NCI-H82 treated with DMSO at 0.1 percent for 48 hours (cell line): ENCODE measurements at regions not wholly inside any gene's neighbourhood (a gene's known extent, or its start where the extent isn't known, plus 50 kb on each side); places are given as distances from the start of the nearest gene placed in this dataset.

Experiments
- DNase-seq: peaks from one replicate; lab custom pipeline; 2025; ENCODE audit not compliant: unreplicated experiment; lab: John Stamatoyannopoulos, UW

GRCh38 chrX:46305431-46305830 is 239.8 kb downstream of the ZNF674 start:
- no peak for DNase-seq

GRCh38 chrX:46301903-46302302 is 243.3 kb downstream of the ZNF674 start:
- no peak for DNase-seq

GRCh38 chrX:46298821-46299220 is 246.4 kb downstream of the ZNF674 start:
- no peak for DNase-seq

DNA sequence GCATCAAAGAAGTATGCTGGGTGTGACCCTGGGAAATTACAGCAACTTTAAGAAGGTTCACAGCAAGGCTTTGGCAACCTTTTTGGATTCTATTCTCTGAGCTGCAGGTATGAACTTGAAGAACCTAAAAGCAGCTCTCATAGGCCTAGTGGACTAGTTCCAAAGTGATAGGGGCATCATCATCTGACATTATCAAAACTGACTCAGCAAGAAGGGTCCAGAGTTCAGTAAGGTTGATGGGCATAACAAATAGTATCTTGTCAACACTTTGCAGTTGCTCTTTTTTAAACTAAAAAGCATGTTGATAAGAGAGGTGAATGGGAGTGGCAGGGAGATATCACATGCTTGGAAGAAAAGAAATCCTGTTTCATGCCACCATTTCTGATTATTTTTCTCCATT is 249.3 kb downstream of the ZNF674 start:
- no peak for DNase-seq

- no peak for DNase-seq
Observed at GRCh38 chrX:46294234-46294633, 251.0 kb downstream of the ZNF674 start.

DNA sequence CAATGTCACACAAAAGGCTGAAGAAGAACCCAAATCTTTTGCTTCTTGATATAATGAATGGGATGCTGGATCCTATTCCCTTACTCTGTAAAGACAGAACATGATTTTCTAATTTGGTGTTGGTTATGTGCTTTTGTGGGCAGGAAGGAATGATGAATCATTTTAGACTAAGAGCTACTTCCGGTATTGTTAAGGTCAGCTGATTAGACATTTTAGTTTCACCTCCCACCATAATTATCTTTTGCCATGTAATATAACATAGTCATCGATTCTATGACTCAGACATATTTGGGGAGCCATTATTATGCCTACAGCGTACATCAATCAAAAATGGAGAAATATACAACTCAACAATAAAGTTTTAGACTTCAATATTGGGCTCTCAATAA is 265.3 kb downstream of the ZNF674 start:
- no peak for DNase-seq

DNA sequence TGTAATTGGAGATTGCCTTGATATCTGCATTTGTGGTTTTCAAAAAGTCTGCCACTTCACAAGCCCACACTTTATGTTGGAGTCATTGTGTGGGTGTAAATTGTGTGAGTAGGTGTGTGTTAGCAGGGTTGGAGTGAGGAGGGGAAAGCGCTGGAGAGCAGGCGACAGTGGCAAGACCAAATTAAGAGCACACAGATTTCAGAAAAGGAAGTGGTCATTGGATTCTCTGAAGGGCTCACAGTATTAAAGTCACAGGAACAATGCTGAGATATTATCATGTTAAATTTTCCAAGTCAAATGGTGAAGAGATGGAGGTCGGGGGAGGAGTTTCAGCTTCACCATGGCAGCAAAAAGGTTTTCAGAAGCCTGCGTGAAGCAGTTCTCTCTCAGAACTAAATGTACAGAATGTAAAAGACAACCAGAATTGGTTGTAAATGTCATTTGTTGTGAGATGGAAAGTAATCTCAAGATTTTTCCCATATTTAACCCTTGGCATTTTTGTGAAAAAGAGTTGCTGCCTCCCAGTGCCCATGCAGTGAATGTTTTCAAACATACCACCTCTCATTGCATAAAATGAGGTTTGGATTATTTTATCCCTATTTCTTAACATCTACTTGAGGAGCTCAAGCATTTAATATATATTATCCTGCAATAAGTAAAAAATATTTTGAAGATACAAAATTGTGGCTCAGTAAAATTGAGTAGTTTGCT is 265.9 kb downstream of the ZNF674 start:
- no peak for DNase-seq

- no peak for DNase-seq
Observed at GRCh38 chrX:46278572-46278971, 266.6 kb downstream of the ZNF674 start.

- no peak for DNase-seq
Observed at GRCh38 chrX:46268412-46268811, 276.8 kb downstream of the ZNF674 start.

DNA sequence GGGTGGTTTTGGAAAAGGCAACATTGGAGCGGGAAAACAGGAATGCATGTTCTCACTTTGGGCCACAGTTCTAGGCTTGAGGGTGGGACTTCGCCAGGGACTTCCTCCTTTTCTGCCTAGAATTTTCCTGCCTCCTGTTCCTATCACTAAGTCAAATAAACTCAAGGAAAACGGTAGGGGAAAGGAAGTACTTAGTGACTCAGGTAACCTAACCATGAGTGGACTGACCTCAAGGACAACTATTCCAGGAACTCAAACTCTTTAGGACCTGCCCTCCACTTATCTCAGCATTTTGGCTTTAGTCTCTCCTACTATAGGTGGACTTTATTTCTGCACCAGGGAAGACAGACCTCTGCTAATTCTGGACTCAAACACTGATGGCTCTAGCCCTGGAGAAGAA is 281.7 kb downstream of the ZNF674 start:
- DNase-seq: no peak

DNA sequence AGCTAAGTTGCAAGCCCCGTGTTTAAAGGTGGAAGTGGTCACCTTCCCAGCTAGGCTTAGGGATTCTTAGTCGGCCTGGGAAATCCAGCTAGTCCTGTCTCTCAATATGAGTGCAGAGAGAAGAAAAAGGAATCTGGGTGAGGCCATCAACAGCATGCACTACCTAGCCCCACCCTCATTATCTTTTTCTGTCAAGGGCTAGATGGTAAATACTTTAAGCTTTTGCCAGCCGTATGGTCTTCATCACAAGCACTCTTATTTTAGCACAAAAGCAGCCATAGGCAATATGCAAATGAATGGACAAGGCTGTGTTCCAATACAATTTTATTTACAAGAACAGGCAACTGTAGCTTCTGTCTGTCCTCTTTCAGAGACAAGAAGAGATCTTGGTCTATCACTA is 282.9 kb downstream of the ZNF674 start:
- DNase-seq: no peak

DNA sequence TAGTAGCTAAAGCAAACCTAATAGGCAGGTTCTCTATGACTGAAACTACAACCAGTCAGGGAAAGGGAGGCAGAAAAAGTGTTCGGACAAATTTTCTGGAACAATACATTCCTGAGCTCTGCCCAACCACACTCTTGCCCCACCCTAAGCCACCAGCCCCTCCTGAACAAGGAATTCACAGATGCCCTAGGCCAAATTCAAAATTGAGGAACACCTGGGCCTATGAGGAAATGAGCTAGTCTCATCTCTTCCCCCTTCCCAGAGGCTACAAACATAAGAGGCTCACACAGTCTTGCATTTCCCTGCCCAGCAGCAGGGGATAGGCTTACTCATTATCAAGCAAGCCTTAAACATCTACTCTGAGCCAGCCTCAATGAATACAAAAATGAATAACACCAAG is 284.7 kb downstream of the ZNF674 start:
- DNase-seq: no peak

DNA sequence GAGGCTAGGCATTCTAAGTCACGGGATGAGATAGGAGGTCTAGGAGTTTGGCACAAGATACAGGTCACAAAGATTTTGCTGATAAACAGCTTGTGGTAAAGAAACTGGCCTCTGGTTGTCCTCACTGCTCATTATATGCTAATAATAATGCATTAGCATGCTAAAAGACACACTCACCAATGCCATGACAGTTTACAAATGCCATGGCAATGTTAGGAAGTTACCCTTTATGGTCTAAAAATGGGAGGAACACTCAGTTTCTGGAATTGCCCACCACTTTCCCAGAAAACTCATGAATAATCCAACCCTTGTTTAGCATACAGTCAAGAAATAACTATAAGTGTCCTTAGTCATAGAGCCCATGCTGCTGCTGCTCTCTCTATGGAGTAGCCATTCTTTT is 286.9 kb downstream of the ZNF674 start:
- DNase-seq: no peak

DNA sequence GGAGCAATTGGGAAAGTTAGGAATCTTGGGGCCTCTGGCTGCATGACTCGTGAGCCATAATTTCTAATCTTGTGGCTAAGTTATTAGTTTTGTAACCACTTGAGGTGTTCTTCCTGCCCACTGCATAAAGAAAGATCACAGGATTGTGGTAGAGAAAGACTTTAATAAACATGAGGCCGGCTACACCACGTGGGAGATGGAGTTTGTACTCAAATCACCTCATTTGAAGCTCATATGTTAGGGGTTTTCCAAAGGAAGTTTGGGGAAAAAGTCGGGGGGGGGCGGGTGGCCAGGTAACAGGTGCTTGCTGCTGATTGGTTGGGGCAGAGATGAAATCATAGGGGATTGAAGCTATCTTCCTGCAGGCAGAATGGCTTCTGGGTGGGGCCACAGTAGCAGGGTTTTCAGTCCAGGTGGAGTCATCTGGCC is 287.8 kb downstream of the ZNF674 start:
- no peak for DNase-seq

DNA sequence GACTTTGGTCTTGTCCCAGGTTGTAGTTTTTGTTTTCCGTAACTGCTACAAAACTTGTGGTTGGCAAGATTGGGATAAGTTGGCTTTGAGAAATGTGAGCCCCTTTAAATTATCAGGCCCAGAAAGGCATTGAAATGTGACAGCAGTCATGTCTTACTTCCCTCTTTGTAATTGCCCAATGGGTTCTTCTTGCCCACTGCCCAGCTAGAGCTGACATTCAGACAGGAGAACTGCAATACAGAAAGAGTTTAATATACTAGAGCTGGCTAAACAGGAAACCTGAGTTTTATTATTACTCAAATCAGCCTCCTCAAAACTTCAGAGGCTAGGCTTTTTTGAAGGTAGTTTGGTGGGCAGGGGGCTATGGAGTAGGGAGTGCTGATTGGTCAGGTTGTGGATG is 288.3 kb downstream of the ZNF674 start:
- no peak for DNase-seq

- DNase-seq: no peak
Observed at GRCh38 chrX:46255046-46255445, 290.2 kb downstream of the ZNF674 start.

DNA sequence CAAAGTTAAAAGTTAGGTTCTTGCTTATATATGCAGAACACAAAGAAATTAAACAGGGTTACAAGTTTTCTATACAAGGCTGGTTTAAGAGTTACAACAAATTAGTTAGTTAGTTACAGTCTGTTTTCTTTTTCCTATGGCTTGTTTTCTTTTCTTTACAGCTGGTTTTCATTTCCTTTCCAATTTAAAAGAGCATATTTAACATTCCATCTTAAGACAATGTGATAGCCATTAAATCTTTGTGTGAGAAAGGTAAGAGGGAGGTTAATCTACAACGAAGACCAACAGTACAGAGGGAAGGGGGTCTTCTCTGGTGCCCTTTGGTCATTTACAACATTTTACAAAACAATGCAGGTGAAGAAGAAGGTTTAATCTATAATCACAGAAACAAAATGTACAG is 290.6 kb downstream of the ZNF674 start:
- DNase-seq: no peak

DNA sequence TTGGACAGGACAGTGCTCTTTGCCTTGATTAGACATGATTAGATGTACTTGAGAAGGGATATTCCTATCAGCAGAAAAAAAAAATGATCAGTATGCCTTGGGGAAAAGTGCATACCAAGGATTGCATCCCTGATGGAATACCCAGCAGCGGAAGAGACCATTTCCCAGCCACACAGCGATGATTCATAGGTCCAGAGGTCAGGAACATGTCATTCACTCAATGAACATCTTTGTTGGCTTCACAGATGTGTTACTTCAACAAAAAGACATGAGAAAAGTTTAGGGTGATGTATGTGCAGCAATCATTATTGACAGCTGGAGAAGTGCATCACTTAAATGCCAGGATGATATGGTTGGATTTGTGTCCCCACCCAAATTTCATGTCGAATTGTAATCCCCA is 293.5 kb downstream of the ZNF674 start:
- no peak for DNase-seq

DNA sequence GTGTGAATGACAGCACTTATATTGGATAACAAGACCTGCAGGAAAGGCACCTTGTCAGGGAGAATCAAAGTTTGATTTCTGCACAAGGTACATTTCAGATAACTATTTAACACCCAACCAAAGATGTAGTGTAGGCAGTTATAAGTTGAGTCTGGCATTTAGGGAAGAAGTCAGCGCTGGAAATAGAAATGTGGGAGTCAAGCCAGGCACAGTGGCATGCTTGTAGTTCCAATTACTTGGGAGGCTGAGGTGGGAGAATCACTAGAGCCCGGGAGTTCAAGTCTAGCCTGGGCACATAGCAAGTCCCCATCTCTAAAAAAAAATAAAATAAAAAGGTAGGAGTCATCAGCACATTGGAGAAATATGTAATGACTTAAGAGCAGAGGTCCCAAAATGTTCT is 295.1 kb downstream of the ZNF674 start:
- no peak for DNase-seq

GRCh38 chrX:46247456-46247855 is 297.8 kb downstream of the ZNF674 start:
- no peak for DNase-seq

DNA sequence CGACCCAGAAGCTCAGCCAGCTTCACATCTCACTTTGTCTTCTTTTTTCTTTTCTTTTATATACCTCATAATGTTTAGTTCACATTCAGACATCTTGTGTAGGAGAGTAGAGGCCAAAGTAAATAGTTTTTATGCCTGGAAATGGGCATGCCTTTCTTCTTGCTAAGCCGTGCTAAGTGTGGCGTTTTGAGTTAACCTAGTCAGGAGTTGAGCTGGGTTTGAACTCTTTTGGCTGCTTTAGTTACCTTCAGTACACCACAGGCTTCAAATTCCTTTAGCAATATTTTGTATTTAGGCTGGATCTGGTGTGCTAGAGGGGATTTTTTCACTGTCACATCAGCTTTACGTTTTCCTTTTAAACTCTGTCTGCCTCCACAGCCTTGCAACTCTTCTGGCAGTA is 300.8 kb downstream of the ZNF674 start:
- no peak for DNase-seq

GRCh38 chrX:46236411-46236810 is 308.8 kb downstream of the ZNF674 start:
- no peak for DNase-seq

GRCh38 chrX:46235778-46236177 is 309.4 kb downstream of the ZNF674 start:
- DNase-seq: no peak
